KMS-11 (cell line): ENCODE measurements at regions not wholly inside any gene's neighbourhood (a gene's known extent, or its start where the extent isn't known, plus 50 kb on each side); places are given as distances from the start of the nearest gene placed in this dataset.

Experiments
- H2AFZ ChIP-seq: fragments of 200-600 bp; sonication (generic); 2 replicates; pipeline ENCODE4 v1.6.1; 2016; ENCODE audit warnings: antibody characterized with exemption, mixed run types, low read depth
- H3K27ac ChIP-seq: fragments of 200-600 bp; sonication (generic); 2 replicates; pipeline ENCODE4 v1.6.1; 2016; ENCODE audit warnings: mild to moderate bottlenecking, mixed run types
- H3K27me3 ChIP-seq: fragments of 200-600 bp; sonication (generic); 2 replicates; pipeline ENCODE4 v1.6.1; 2017; ENCODE audit warnings: mild to moderate bottlenecking, low read depth, mixed run types, moderate library complexity; ENCODE audit not compliant: insufficient read depth
- H3K36me3 ChIP-seq: fragments of 200-600 bp; sonication (generic); 2 replicates; pipeline ENCODE4 v1.6.1; 2017; ENCODE audit warnings: mild to moderate bottlenecking, mixed run types; ENCODE audit not compliant: insufficient read depth
- H3K4me1 ChIP-seq: fragments of 200-600 bp; sonication (generic); 2 replicates; pipeline ENCODE4 v1.6.1; 2016; ENCODE audit warnings: mild to moderate bottlenecking, low read depth, mixed run types; ENCODE audit not compliant: poor library complexity, severe bottlenecking
- H3K4me2 ChIP-seq: fragments of 200-600 bp; sonication (generic); 2 replicates; pipeline ENCODE4 v1.7.0; 2016; ENCODE audit warnings: mild to moderate bottlenecking, mixed run types
- H3K4me3 ChIP-seq: fragments of 200-600 bp; sonication (generic); IDR thresholded peaks from 2 replicates; pipeline ENCODE4 v1.6.1; 2017; ENCODE audit warnings: low read depth, low read length, mixed read lengths; ENCODE audit not compliant: insufficient read depth
- H3K79me2 ChIP-seq: fragments of 200-600 bp; sonication (generic); 2 replicates; pipeline ENCODE4 v1.6.1; 2016; ENCODE audit warnings: low read depth, mixed run types; ENCODE audit not compliant: insufficient read depth
- H3K9ac ChIP-seq: fragments of 200-600 bp; sonication (generic); 2 replicates; pipeline ENCODE4 v1.6.1; 2016; ENCODE audit warnings: mild to moderate bottlenecking, mixed run types
- H4K20me1 ChIP-seq: fragments of 200-600 bp; sonication (generic); 2 replicates; pipeline ENCODE4 v1.6.1; 2016; ENCODE audit warnings: mild to moderate bottlenecking, mixed run types; ENCODE audit not compliant: insufficient read depth
- TF ChIP-seq, protein P1 (sequence below): fragments of 200-600 bp; sonication (generic); conservative IDR thresholded peaks from 2 replicates; pipeline ENCODE4 v1.6.1; 2017; ENCODE audit warnings: low read depth, mild to moderate bottlenecking, antibody characterized with exemption, low read length, moderate library complexity, mixed read lengths

DNA sequence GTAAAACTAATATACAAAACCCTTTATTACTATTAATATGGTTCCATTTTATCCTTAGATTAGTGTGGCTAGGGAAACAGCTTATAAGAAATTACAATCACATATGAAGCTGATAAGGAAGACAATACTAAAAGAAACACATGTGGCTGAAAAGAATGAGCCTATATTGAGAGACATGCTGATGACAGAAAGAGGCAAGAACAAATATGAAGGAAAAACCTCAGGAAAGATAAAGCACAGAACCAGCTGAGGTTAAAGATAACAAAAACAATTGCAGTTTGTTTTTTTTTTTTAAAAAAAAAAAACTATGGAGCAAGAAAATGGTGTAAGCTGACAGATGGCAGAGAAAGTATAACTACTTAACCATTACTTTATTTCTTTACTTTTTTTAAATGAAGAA, 69.2 kb upstream of the OSBPL8 start:
- Histone ChIP-seq H3K79me2 (no peaks in the 10 kb centered on the region), H3K9ac (no peak overlapping the region), H2AFZ (no peak overlapping the region), H3K36me3 (no peaks in the 10 kb centered on the region), H3K27ac (no peak overlapping the region), H4K20me1 (no peaks in the 10 kb centered on the region), H3K4me2 (no peak overlapping the region), H3K27me3 (no peaks in the 10 kb centered on the region), H3K4me3 (no peak overlapping the region), H3K4me1 (no peaks in the 10 kb centered on the region)
- TF ChIP-seq, protein P1, sequence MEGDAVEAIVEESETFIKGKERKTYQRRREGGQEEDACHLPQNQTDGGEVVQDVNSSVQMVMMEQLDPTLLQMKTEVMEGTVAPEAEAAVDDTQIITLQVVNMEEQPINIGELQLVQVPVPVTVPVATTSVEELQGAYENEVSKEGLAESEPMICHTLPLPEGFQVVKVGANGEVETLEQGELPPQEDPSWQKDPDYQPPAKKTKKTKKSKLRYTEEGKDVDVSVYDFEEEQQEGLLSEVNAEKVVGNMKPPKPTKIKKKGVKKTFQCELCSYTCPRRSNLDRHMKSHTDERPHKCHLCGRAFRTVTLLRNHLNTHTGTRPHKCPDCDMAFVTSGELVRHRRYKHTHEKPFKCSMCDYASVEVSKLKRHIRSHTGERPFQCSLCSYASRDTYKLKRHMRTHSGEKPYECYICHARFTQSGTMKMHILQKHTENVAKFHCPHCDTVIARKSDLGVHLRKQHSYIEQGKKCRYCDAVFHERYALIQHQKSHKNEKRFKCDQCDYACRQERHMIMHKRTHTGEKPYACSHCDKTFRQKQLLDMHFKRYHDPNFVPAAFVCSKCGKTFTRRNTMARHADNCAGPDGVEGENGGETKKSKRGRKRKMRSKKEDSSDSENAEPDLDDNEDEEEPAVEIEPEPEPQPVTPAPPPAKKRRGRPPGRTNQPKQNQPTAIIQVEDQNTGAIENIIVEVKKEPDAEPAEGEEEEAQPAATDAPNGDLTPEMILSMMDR = no peak

DNA sequence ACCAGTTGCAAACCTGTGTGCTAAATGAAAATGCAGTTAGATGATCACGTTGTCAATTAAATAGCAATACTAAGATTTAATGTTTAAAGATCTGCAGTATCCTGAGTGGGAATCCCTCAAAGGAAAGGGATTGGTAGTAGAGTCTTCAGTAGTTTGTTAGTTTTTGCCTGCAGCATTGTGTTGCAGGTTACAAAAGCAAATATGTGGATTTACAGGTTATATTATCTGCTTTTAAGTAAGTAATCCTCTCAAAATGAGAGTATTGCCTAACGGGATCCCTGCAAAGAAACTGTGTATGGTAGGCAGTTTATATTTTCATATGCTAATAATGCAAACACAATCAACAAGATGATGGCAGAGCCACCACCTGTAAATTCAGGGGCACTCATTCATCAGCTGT, 72.2 kb upstream of the OSBPL8 start:
- Histone ChIP-seq H3K4me1 (no peaks in the 10 kb centered on the region), H3K79me2 (no peaks in the 10 kb centered on the region), H2AFZ (no peak overlapping the region), H3K4me2 (no peak overlapping the region), H3K27me3 (no peaks in the 10 kb centered on the region), H3K9ac (no peak overlapping the region), H3K4me3 (no peak overlapping the region), H4K20me1 (no peaks in the 10 kb centered on the region), H3K27ac (no peak overlapping the region), H3K36me3 (no peaks in the 10 kb centered on the region)
- TF ChIP-seq, protein P1 = no peak

DNA sequence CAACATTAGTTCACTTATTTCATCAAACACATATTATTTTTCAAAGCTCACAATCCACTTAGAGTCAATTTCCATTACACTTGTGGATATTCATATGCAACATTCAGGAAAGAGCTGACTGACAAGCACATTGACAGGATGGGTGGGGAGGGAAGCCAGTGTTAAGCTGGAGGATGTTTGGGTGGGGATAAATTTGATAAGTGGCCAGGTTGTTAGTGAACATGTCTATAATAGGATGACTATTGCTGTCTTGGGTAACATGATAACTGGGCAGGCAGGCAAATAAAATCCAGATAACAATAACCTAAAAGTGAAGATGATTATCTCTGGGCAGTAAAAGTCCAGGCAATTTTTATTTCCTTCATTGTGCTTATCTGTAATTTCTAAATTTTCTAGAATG, 73.8 kb upstream of the OSBPL8 start:
- no peak overlapping the region for H3K4me3 ChIP-seq
- H3K79me2 ChIP-seq = no peaks in the 10 kb centered on the region
- no peak overlapping the region for H2AFZ ChIP-seq
- H3K27ac ChIP-seq = no peak overlapping the region
- no peaks in the 10 kb centered on the region for H3K36me3 ChIP-seq
- H3K9ac ChIP-seq = no peak overlapping the region
- TF ChIP-seq, protein P1 = no peak
- H3K4me1 ChIP-seq = no peaks in the 10 kb centered on the region
- H4K20me1 ChIP-seq = no peaks in the 10 kb centered on the region
- no peak overlapping the region for H3K4me2 ChIP-seq
- H3K27me3 ChIP-seq = no peaks in the 10 kb centered on the region

DNA sequence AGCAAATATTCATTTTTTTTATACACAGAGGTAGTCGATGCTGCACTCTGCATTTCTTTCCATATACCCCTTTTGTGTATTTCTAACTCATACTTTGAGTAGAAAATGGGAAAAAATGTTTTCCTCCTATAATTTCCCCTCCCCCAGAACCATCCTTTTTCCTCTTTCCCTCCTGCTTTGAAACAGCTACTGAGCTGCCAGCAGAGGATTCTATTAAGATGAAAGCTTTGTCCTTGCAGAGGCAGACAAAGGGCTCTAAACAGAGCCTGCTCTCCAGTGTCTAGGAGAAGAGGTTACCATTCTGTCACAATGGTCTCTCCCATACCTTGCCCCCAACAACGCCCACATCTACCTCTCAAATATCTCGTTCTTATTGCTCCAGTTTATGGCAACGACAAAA, 74.6 kb upstream of the OSBPL8 start:
- Histone ChIP-seq H3K27ac (no peak overlapping the region), H4K20me1 (no peaks in the 10 kb centered on the region), H3K4me2 (no peak overlapping the region), H3K27me3 (no peaks in the 10 kb centered on the region), H3K79me2 (no peaks in the 10 kb centered on the region), H3K36me3 (no peaks in the 10 kb centered on the region), H3K4me1 (no peaks in the 10 kb centered on the region), H2AFZ (no peak overlapping the region), H3K4me3 (no peak overlapping the region), H3K9ac (no peak overlapping the region)
- TF ChIP-seq, protein P1 = no peak

DNA sequence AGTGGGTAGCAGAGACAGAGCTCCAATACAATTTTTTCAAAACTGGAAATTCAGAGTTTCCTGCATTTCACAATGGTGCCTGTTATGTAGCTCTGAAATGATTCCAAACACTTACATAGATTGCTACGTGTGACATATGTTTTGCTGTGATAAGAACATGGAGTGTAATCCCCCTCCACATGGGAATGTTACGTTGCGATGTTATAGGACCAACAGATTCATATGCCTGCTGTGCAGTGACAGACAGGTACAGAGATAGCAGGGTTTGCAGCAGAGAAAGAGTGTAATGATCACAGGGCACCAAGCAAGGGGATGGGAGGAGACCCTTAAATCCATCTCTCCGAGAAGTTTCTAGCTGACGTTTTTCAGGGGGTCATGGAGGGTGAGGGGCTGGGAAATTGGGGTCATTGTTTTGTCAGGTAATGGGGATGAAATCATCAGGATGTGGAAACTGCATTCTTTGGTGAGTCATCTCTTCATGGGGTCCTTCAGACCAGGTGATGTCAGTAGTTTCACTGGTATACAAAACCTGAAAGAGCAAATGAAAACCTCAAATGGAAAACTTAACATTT, 76.6 kb upstream of the OSBPL8 start:
- no peak overlapping the region for H3K9ac ChIP-seq

More for the DNA sequence above, 76.6 kb upstream of the OSBPL8 start:
- TF ChIP-seq, protein P1 = no peak
- no peaks in the 10 kb centered on the region for H3K79me2 ChIP-seq
- no peak overlapping the region for H3K4me3 ChIP-seq
- H2AFZ ChIP-seq = no peak overlapping the region
- no peak overlapping the region for H3K4me2 ChIP-seq
- H3K4me1 ChIP-seq = no peaks in the 10 kb centered on the region
- no peaks in the 10 kb centered on the region for H3K36me3 ChIP-seq
- H3K27ac ChIP-seq = no peak overlapping the region
- H3K27me3 ChIP-seq = no peaks in the 10 kb centered on the region
- no peaks in the 10 kb centered on the region for H4K20me1 ChIP-seq
